Testis (tissue), 2 donors: ENCODE measurements at regions not wholly inside any gene's neighbourhood (a gene's known extent, or its start where the extent isn't known, plus 50 kb on each side); places are given as distances from the start of the nearest gene placed in this dataset.

ENCODE experiments used
- POLR2A ChIP-seq: fragments of 450-650 bp; IDR thresholded peaks from one replicate; pipeline ENCODE4 v1.6.1; 2017; ENCODE audit warnings: antibody characterized with exemption, mild to moderate bottlenecking, moderate library complexity
- TF ChIP-seq, protein P1 (sequence below), 3 experiments: fragments of 450-650 bp in 2 of 3; fragments of 200-600 bp in 1 of 3; sonication (generic) in 1 of 3; IDR thresholded peaks; one replicate each; pipeline ENCODE4 v1.5.1; 2016 to 2019; ENCODE audit warnings: antibody characterized with exemption in 3 of 3, mild to moderate bottlenecking in 2 of 3, moderate library complexity in 1 of 3

DNA sequence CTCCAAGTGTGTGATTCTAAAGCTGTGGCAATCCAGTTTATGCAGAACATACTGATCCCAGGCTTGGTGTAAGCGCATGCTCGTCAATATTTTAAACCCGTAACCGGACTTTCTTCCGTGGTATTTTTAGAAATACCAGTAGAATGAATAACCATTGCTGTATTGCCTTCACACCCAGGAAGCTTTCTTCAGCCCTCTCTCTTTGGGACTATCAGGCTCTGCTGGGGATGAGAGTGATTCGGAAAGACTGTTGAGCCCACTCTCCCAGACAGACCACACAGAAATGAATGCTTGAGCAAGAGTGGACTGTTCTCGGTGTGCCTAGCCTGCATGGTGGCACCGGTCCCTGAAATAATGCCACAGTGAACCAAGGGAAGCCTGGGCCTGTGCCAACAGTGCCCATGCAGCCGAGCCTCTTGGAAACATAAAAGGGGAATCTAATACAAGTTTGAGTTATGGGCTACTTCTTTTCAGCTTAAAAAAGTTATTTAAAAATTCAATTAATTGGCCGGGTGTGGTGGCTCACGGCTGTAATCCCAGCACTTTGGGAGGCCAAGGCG lies 89.9 kb upstream of the ELAC2 start:
- TF ChIP-seq, protein P1, sequence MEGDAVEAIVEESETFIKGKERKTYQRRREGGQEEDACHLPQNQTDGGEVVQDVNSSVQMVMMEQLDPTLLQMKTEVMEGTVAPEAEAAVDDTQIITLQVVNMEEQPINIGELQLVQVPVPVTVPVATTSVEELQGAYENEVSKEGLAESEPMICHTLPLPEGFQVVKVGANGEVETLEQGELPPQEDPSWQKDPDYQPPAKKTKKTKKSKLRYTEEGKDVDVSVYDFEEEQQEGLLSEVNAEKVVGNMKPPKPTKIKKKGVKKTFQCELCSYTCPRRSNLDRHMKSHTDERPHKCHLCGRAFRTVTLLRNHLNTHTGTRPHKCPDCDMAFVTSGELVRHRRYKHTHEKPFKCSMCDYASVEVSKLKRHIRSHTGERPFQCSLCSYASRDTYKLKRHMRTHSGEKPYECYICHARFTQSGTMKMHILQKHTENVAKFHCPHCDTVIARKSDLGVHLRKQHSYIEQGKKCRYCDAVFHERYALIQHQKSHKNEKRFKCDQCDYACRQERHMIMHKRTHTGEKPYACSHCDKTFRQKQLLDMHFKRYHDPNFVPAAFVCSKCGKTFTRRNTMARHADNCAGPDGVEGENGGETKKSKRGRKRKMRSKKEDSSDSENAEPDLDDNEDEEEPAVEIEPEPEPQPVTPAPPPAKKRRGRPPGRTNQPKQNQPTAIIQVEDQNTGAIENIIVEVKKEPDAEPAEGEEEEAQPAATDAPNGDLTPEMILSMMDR (IDR thresholded peaks at IDR 0.05) = no peak
- no peak for TF ChIP-seq POLR2A
